Hepatocyte (in vitro differentiated cells): ENCODE measurements at regions not wholly inside any gene's neighbourhood (a gene's known extent, or its start where the extent isn't known, plus 50 kb on each side); places are given as distances from the start of the nearest gene placed in this dataset.
"Not testable (repeated sequence)": the region's sequence is repeated elsewhere in the genome, so short reads cannot be mapped to it uniquely, and the experiment has no call there.

Source experiments
- DNase-seq: peaks from one replicate; pipeline ENCODE4 v3.0.0-alpha.2; 2016; ENCODE audit warnings: low spot score
- H2AFZ ChIP-seq: fragments of 200-600 bp; sonication (generic); 2 replicates; pipeline ENCODE4 v1.6.0; 2016; ENCODE audit warnings: antibody characterized with exemption, mild to moderate bottlenecking
- H3K27ac ChIP-seq: fragments of 200-600 bp; sonication (generic); 2 replicates; pipeline ENCODE4 v1.5.1; 2016; ENCODE audit warnings: mild to moderate bottlenecking
- H3K27me3 ChIP-seq: fragments of 200-600 bp; sonication (generic); 2 replicates; pipeline ENCODE4 v1.6.1; 2016
- H3K36me3 ChIP-seq: fragments of 200-600 bp; sonication (generic); replicated peaks from 2 replicates; pipeline ENCODE4 v1.5.1; 2016; ENCODE audit warnings: low read depth; ENCODE audit not compliant: insufficient read depth
- H3K4me1 ChIP-seq: fragments of 200-600 bp; sonication (generic); 2 replicates; pipeline ENCODE4 v1.5.1; 2016; ENCODE audit warnings: mild to moderate bottlenecking, moderate library complexity; ENCODE audit not compliant: insufficient read depth
- H3K4me2 ChIP-seq: fragments of 200-600 bp; sonication (generic); 2 replicates; pipeline ENCODE4 v1.6.0; 2016
- H3K4me3 ChIP-seq: fragments of 200-600 bp; sonication (generic); 2 replicates; pipeline ENCODE4 v1.5.1; 2016; ENCODE audit warnings: mild to moderate bottlenecking
- H3K79me2 ChIP-seq: fragments of 200-600 bp; sonication (generic); 2 replicates; pipeline ENCODE4 v1.6.0; 2017; ENCODE audit warnings: mild to moderate bottlenecking
- H3K9me2 ChIP-seq: fragments of 200-600 bp; sonication (generic); replicated peaks from 2 replicates; pipeline ENCODE4 v1.6.0; 2017; ENCODE audit warnings: mild to moderate bottlenecking; ENCODE audit not compliant: insufficient read depth
- H3K9me3 ChIP-seq: fragments of 200-600 bp; sonication (generic); 2 replicates; pipeline ENCODE4 v1.5.1; 2016; ENCODE audit warnings: low read depth, mild to moderate bottlenecking
- H4K20me1 ChIP-seq: fragments of 200-600 bp; sonication (generic); 2 replicates; pipeline ENCODE4 v1.6.0; 2016; ENCODE audit warnings: mild to moderate bottlenecking; ENCODE audit not compliant: insufficient read depth, poor library complexity, severe bottlenecking
- CTCF ChIP-seq: fragments of 200-600 bp; sonication (generic); IDR thresholded peaks from 2 replicates; pipeline ENCODE4 v1.5.1; 2016; ENCODE audit warnings: antibody characterized with exemption, mild to moderate bottlenecking; ENCODE audit not compliant: poor library complexity
- EZH2 ChIP-seq: fragments of 200-600 bp; sonication (generic); IDR thresholded peaks from 2 replicates; pipeline ENCODE4 v1.6.1; 2016; ENCODE audit warnings: antibody characterized with exemption, mild to moderate bottlenecking, borderline replicate concordance
- EZH2phosphoT487 ChIP-seq: fragments of 200-600 bp; sonication (generic); IDR thresholded peaks from one replicate; pipeline ENCODE4 v1.6.1; 2018; ENCODE audit warnings: antibody characterized with exemption, mild to moderate bottlenecking, low read depth, moderate library complexity; ENCODE audit not compliant: unreplicated experiment, severe bottlenecking
- WGBS: methylation state at CpG from one replicate; pipeline ENCODE4 v1.1.6; 2016; ENCODE audit warnings: low lambda C conversion rate; ENCODE audit errors: missing lambda C conversion rate; 5-methylcytosine and 5-hydroxymethylcytosine counted together

- WGBS, result 92% methylated on average over 4 of the region's 4 CpGs
These were observed 313.6 kb upstream of the RASGEF1B start for GRCh38 chr4:81785338-81785737.

GRCh38 chr4:81783558-81783957 lies 311.9 kb upstream of the RASGEF1B start:
- peaks cover 12% of the 10 kb centered on the region for H3K4me1 ChIP-seq
- no peak overlapping the region for H3K27ac ChIP-seq
- DNase-seq, result no peak
- H3K4me3 ChIP-seq, result no peak overlapping the region
- H3K9me3 ChIP-seq, result no peaks in the 10 kb centered on the region
- no peak overlapping the region for H2AFZ ChIP-seq
- H3K79me2 ChIP-seq, result no peaks in the 10 kb centered on the region
- no peaks in the 10 kb centered on the region for H3K27me3 ChIP-seq
- TF ChIP-seq EZH2 (no peak), CTCF (no peak), EZH2phosphoT487 (no peak)
- WGBS, result 78% methylated on average over 2 of the region's 2 CpGs
- H3K4me2 ChIP-seq, result no peak overlapping the region
- no peaks in the 10 kb centered on the region for H4K20me1 ChIP-seq
- no peaks in the 10 kb centered on the region for H3K36me3 ChIP-seq
- no peaks in the 10 kb centered on the region for H3K9me2 ChIP-seq

More at GRCh38 chr4:81785338-81785737, 313.6 kb upstream of the RASGEF1B start:
- Histone ChIP-seq H3K79me2 (no peaks in the 10 kb centered on the region), H3K9me3 (no peaks in the 10 kb centered on the region), H3K27me3 (no peaks in the 10 kb centered on the region), H3K4me2 (peak overlapping the region; percentile 35), H3K4me3 (no peak overlapping the region), H2AFZ (no peak overlapping the region), H3K27ac (peak overlapping the region; percentile 57), H3K9me2 (no peaks in the 10 kb centered on the region), H3K36me3 (no peaks in the 10 kb centered on the region), H4K20me1 (no peaks in the 10 kb centered on the region), H3K4me1 (peaks cover 12% of the 10 kb centered on the region)
- TF ChIP-seq EZH2phosphoT487 (no peak), EZH2 (no peak), CTCF (no peak)
- DNase-seq, result no peak

GRCh38 chr4:81781799-81782198 lies 310.1 kb upstream of the RASGEF1B start:
- Histone ChIP-seq H3K27me3 (no peaks in the 10 kb centered on the region), H3K27ac (no peak overlapping the region), H3K4me3 (no peak overlapping the region), H3K79me2 (no peaks in the 10 kb centered on the region), H3K4me1 (peaks cover 9% of the 10 kb centered on the region), H3K9me3 (no peaks in the 10 kb centered on the region), H4K20me1 (no peaks in the 10 kb centered on the region), H3K4me2 (no peak overlapping the region), H2AFZ (no peak overlapping the region), H3K9me2 (no peaks in the 10 kb centered on the region), H3K36me3 (no peaks in the 10 kb centered on the region)
- 71% methylated on average over 2 of the region's 2 CpGs for WGBS
- DNase-seq, result no peak
- TF ChIP-seq CTCF, result no peak

- H3K36me3 ChIP-seq, H2AFZ ChIP-seq, H3K4me3 ChIP-seq, H3K4me2 ChIP-seq, H3K9me3 ChIP-seq, H4K20me1 ChIP-seq, H3K27me3 ChIP-seq, H3K79me2 ChIP-seq, H3K9me2 ChIP-seq, H3K4me1 ChIP-seq, H3K27ac ChIP-seq, DNase-seq: not testable (repeated sequence)
- WGBS, result 86% methylated on average over 3 of the region's 3 CpGs
These were observed 306.0 kb upstream of the RASGEF1B start for GRCh38 chr4:81777718-81778117.
